ENCODE measurements at regions not wholly inside any gene's neighbourhood (a gene's known extent, or its start where the extent isn't known, plus 50 kb on each side); places are given as distances from the start of the nearest gene placed in this dataset.

DNA sequence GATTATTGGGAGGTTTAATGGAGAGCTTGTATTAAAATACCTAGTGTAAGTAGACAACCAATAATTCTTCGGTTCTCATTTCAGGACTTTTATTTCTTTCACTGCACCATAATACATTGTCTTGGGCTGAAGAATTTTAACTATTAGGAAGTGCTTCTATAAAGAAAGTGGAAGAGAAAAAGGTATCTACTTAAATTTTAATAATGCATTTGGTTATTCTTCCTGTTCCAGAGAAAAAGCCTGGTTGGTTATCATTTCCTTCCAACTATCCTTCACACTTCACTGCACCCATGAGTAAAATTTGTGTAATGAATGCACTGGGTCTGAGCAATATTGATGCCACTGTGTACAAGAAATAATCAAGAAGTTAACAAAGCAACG lies 629.0 kb upstream of the DPP6 start:
- H3K36me3 ChIP-seq, result no peaks in the 10 kb centered on the region
- ATAC-seq (no peak), DNase-seq (no peak)
- no peaks in the 10 kb centered on the region for H3K27me3 ChIP-seq
- no peaks in the 10 kb centered on the region for H3K4me1 ChIP-seq
- no peak for TF ChIP-seq POLR2A (IDR thresholded peaks at IDR 0.05)
- TF ChIP-seq, protein P1, sequence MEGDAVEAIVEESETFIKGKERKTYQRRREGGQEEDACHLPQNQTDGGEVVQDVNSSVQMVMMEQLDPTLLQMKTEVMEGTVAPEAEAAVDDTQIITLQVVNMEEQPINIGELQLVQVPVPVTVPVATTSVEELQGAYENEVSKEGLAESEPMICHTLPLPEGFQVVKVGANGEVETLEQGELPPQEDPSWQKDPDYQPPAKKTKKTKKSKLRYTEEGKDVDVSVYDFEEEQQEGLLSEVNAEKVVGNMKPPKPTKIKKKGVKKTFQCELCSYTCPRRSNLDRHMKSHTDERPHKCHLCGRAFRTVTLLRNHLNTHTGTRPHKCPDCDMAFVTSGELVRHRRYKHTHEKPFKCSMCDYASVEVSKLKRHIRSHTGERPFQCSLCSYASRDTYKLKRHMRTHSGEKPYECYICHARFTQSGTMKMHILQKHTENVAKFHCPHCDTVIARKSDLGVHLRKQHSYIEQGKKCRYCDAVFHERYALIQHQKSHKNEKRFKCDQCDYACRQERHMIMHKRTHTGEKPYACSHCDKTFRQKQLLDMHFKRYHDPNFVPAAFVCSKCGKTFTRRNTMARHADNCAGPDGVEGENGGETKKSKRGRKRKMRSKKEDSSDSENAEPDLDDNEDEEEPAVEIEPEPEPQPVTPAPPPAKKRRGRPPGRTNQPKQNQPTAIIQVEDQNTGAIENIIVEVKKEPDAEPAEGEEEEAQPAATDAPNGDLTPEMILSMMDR (IDR thresholded peaks at IDR 0.05 in 4 of 5, conservative IDR thresholded peaks at IDR 0.05 in 1 of 5), result no peak
- intact Hi-C loops (cut with DNase I; ENCODE audit: low total_unique reads), result no loop called here
- no peak overlapping the region for H3K27ac ChIP-seq
- in situ Hi-C loops (cut with MboI; ENCODE audit: low sequenced_read_pairs in 4 of 4), result no loop called here
- H3K9me3 ChIP-seq, result no peaks in the 10 kb centered on the region
- H3K4me3 ChIP-seq, result no peak overlapping the region

DNA sequence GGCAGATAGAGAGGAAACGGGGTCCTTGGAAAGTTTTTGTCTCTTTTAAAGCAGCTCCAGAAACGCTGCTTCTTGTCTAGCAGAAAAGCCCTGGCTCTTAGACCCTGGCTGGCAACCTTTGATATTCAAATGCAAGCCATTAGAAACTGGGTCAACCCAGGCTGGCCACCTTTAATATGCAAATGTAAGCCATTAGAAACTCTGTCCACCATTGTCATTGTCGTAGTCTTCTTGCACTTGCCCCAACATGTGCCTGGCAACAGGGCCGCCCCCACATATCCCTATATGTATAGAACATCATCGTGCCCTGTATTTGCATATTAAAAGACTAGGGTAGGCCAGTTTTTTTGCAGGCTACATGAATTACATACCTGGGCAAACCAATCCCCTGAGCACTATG lies 621.3 kb upstream of the DPP6 start:
- no peak overlapping the region for H3K27ac ChIP-seq
- no peaks in the 10 kb centered on the region for H3K36me3 ChIP-seq
- H3K9me3 ChIP-seq, result no peaks in the 10 kb centered on the region
- DNase-seq (no peak), ATAC-seq (no peak)
- H3K4me3 ChIP-seq, result no peak overlapping the region
- TF ChIP-seq, protein P1 (IDR thresholded peaks at IDR 0.05 in 4 of 5, conservative IDR thresholded peaks at IDR 0.05 in 1 of 5), result no peak
- TF ChIP-seq POLR2A (IDR thresholded peaks at IDR 0.05), result no peak
- intact Hi-C loops (cut with DNase I; ENCODE audit: low total_unique reads) (no loop called here), in situ Hi-C loops (cut with MboI; ENCODE audit: low sequenced_read_pairs in 4 of 4) (no loop called here)
- H3K4me1 ChIP-seq, result no peaks in the 10 kb centered on the region
- no peaks in the 10 kb centered on the region for H3K27me3 ChIP-seq

DNA sequence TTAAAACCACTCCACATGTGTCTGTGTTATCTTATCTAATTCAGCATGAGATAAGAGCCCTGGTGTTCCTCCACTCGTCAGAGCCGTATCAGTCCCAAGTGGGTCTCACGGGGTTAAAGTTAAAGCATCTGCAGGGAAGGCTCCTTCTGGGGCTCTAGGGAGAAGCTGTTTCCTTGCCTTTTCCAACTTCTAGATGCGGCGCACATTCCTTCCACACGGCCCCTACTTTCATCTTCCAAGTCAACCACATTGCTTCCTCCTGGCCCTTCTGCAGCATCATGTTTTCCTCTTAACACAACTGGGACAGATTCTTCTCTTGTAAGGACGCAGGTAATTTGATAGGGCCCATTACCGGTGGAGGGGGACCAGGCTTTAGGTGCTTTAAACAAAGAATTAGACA lies 620.1 kb upstream of the DPP6 start:
- DNase-seq (no peak), ATAC-seq (no peak)
- in situ Hi-C loops (cut with MboI; ENCODE audit: low sequenced_read_pairs in 4 of 4), result no loop called here
- no peaks in the 10 kb centered on the region for H3K36me3 ChIP-seq
- no peak overlapping the region for H3K27ac ChIP-seq
- no peaks in the 10 kb centered on the region for H3K9me3 ChIP-seq
- H3K4me1 ChIP-seq, result no peaks in the 10 kb centered on the region
- intact Hi-C loops (cut with DNase I; ENCODE audit: low total_unique reads), result no loop called here
- H3K4me3 ChIP-seq, result no peak overlapping the region
- no peaks in the 10 kb centered on the region for H3K27me3 ChIP-seq
- TF ChIP-seq POLR2A (IDR thresholded peaks at IDR 0.05), result no peak
- TF ChIP-seq, protein P1 (IDR thresholded peaks at IDR 0.05 in 4 of 5, conservative IDR thresholded peaks at IDR 0.05 in 1 of 5), result no peak

DNA sequence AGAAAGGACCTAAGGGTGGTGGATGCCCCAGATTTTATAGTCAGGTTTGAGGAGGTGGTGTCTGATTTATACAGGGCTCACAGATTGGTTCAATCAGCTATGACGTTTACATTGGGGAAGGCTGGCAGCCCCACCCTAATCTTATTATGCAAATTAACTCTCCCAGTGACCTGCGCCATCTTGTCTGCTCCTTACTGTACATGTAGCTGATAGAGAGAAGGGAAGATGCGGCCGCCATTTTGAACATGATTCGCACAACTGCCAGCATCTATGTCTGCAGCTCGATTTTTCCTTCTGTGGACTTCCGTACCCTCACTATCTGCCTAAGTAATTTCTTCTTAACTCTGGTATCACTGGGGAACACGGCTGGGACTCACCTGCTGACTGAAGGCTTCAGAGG lies 619.0 kb upstream of the DPP6 start:
- intact Hi-C loops (cut with DNase I; ENCODE audit: low total_unique reads) (no loop called here), in situ Hi-C loops (cut with MboI; ENCODE audit: low sequenced_read_pairs in 4 of 4) (no loop called here)
- Histone ChIP-seq H3K27me3 (no peaks in the 10 kb centered on the region), H3K4me1 (no peaks in the 10 kb centered on the region), H3K36me3 (no peaks in the 10 kb centered on the region), H3K9me3 (no peaks in the 10 kb centered on the region), H3K4me3 (no peak overlapping the region), H3K27ac (no peak overlapping the region)
- TF ChIP-seq POLR2A (IDR thresholded peaks at IDR 0.05), result no peak
- TF ChIP-seq, protein P1 (IDR thresholded peaks at IDR 0.05 in 4 of 5, conservative IDR thresholded peaks at IDR 0.05 in 1 of 5), result no peak
- ATAC-seq, result no peak
- DNase-seq, result no peak

DNA sequence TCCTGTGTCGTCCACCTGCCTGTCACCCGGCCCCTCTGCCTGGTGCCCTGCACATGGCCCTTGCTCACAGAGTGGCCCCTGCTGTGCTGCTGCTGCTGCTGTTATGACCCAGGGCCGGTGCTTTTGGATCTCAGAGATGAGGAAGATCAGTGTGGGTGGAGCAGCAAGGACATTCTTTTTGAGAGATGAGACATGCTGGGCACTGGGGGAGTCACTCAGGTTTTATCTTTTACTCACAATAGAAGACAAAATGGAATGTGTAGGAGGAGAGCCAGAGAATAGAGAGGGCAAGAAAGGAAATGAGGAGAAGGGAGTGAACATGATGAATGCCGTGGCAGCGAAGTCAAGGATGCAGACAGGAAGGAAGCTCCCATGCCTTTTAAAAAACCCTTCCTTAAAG lies 611.5 kb upstream of the DPP6 start:
- H3K4me1 ChIP-seq, result no peaks in the 10 kb centered on the region
- H3K27me3 ChIP-seq, result no peaks in the 10 kb centered on the region
- intact Hi-C loops (cut with DNase I; ENCODE audit: low total_unique reads), result no loop called here
- H3K36me3 ChIP-seq, result no peaks in the 10 kb centered on the region
- no peak for TF ChIP-seq POLR2A (IDR thresholded peaks at IDR 0.05)
- TF ChIP-seq, protein P1 (IDR thresholded peaks at IDR 0.05 in 4 of 5, conservative IDR thresholded peaks at IDR 0.05 in 1 of 5), result no peak
- ATAC-seq, result no peak
- H3K4me3 ChIP-seq, result no peak overlapping the region
- H3K9me3 ChIP-seq, result no peaks in the 10 kb centered on the region
- DNase-seq, result no peak
- H3K27ac ChIP-seq, result no peak overlapping the region
- in situ Hi-C loops (cut with MboI; ENCODE audit: low sequenced_read_pairs in 4 of 4), result no loop called here

All from gastrocnemius medialis (tissue), 4 donors.